HG02588 (cell line): ENCODE measurements at regions not wholly inside any gene's neighbourhood (a gene's known extent, or its start where the extent isn't known, plus 50 kb on each side); places are given as distances from the start of the nearest gene placed in this dataset.
"Not testable (repeated sequence)": the region's sequence is repeated elsewhere in the genome, so short reads cannot be mapped to it uniquely, and the experiment has no call there.

Experiments
- ATAC-seq: cut with Tn5 transposase; IDR thresholded peaks from one replicate; pipeline ENCODE4 v1.9.1; 2021; ENCODE audit warnings: mild to moderate bottlenecking, moderate library complexity; ENCODE audit not compliant: unreplicated experiment

- no peak for ATAC-seq
These were observed 475.2 kb downstream of the SETD4 start for GRCh38 chr21:35585155-35585554.

DNA sequence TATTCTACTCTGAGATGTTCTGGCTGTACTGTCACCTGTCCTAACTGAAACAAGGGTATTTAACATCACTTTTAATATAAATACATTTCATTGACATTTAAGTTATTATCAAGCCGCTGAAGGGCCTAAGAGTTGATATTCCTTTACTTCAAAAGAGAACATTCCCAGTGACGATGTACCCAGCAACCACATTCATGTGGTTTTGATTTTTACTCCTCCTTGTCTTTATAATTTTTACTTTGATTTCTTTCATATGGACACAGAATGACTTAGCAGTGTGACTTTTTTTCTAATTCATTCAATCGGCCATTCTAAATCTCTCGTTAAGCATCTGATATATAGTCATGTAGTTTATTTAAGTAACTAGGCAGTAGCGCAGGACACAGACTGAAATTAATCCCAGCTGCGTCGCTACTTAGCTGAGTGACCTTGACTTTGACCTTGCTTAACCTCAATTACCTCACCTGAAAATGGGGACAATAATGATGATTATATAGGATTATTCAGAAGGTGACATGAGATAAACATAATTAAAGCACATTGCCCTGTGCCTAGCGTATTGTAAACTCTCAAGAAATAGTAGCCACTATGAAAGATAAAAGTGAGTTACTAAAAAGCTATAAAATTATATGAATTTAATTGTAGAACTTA lies 476.6 kb downstream of the SETD4 start:
- no peak for ATAC-seq

GRCh38 chr21:35582731-35583130 lies 477.6 kb downstream of the SETD4 start:
- no peak for ATAC-seq

DNA sequence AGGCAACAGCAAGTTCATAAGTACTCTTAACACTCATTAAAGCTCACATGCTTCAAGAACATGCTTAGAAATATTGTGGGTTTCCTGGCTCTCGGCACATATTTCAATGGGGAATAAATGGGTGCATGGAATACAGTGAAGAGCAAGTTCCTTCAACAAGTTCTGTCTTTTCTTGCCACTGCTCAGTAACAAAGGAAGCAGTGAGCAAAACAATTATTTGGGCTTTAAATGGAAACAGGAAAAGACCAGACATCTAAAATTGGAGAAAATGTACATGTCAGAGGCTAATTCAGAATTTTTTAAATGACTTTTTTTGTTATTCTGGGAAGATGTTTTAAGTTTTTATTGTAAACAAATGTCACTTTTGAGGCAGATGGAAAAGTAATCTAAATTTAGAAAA lies 478.7 kb downstream of the SETD4 start:
- no peak for ATAC-seq

GRCh38 chr21:35579520-35580293 lies 480.6 kb downstream of the SETD4 start:
- no peak for ATAC-seq

GRCh38 chr21:35578831-35579471 lies 481.4 kb downstream of the SETD4 start:
- ATAC-seq = no peak

- ATAC-seq = no peak
These were observed 482.0 kb downstream of the SETD4 start for GRCh38 chr21:35578347-35578782.

- no peak for ATAC-seq
These were observed 484.9 kb downstream of the SETD4 start for GRCh38 chr21:35575280-35575915.

DNA sequence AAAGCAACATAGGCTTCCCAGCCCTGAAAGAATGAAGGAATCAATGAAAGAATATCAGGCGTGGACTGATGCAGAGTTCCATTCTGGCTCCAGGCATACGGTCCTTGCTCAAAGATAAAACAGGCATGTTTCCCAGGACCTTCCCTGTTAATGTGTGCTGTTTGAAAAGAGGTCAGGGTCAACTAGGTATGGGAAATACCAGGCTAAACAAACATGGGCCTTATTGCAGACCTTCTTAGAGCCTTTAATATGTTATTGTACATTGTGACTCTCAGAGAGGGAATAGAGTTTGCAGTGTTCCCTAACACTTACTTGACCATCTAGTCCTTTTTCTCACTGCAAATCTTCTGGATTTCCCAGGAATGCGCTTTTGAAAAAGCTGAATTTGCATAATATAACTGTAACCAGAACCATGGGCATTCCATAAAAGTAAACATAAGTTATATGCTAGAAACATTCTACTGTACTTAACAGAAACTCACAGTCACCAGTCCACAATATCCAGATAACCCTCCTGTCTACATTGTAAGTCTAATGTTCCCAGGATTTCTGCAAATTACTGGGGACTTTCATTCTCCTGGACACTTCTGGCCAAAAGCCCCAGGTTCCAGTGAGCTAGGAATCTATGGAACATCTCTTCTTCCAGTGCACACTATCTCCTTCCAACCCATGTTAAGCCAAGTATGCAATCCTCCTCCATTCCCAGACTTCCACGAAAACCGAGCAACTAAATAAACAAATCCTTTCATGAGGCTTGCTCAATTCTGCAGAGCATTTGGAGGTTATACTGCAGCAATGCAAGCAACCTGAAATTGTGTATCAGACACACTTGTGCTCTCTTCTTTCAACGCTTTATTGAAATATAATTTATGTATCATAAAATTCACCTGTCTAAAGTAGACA lies 486.6 kb downstream of the SETD4 start:
- no peak for ATAC-seq

DNA sequence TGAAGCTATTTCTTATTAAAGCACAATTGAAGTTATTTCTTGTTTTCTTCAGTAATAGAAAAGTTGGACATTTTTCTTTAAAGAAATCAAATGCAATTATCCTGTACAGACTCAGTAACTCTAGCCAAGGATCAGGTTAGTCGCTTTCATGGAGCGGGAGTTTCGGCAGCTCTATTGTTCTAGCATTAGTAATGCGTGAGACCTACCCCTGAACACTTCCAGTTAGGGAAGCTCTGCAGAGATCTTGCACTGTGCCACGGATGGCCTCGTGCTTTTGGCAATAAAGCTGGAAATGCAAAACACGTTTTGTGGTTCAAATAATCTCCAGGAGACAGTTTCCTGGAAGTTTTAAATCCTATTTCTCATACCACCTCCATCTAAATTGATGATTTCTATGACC lies 488.4 kb downstream of the SETD4 start:
- no peak for ATAC-seq

DNA sequence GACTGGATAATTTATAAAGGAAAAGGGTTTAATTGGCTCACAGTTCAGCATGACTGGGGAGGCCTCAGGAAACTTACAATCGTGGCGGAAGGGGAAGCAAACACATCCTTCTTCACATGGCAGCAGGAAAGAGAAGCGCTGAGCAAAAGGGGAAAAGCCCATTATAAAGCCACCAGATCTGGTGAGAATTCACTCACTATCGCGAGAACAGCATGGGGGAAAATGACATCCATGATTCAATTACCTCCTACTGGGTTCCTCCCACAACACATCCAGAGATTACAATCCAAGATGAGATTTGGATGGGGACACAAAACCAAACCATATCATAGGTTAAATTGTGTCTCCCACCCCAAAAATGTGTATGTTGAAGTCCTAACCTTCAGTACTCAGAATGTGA lies 491.7 kb downstream of the SETD4 start:
- no peak for ATAC-seq

DNA sequence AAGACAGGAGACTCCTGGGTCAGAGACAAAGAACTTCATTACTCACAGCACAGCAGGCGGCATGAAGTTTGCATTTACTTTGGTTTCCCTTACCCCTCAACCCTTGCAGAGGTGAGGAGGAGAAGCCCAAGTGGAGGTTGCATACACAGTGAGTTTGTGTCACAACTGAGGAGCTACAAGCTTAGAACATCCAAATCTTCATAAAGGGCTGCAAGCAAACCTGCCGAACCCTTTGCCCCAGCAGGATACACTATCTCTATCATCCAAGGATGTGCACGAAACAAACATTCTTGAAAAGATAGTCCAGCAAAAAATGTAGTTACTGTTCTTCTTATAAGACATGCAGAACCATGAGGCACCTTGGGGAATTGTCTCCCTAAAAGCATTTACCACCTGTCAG lies 493.5 kb downstream of the SETD4 start:
- ATAC-seq = no peak

GRCh38 chr21:35565204-35565611 lies 495.1 kb downstream of the SETD4 start:
- ATAC-seq = no peak

- ATAC-seq = no peak
These were observed 496.4 kb downstream of the SETD4 start for GRCh38 chr21:35563885-35564451.

- ATAC-seq = no peak
These were observed 497.4 kb downstream of the SETD4 start for GRCh38 chr21:35562876-35563275.

GRCh38 chr21:35561116-35561515 lies 499.2 kb downstream of the SETD4 start:
- ATAC-seq = no peak

DNA sequence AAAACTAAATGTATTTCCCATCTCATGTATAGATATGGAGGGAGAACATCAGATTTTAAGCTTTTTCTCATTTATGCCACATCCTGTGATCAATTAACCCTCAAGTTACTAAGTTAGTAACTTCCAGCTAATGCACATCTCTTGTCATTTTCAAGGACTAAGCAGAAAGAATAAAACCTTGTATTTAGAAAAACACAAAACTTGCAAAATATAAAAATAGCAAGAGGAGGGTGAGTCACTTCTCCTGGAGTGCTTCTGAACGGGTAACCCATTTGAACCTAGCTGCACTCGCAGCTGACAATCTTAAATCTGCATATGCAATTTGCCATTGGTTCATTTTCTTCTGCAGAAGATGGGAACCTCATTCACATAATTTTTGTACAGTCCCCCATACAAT lies 500.5 kb downstream of the SETD4 start:
- ATAC-seq = no peak

- ATAC-seq = no peak
These were observed 501.0 kb downstream of the SETD4 start for GRCh38 chr21:35559128-35559828.

GRCh38 chr21:35556536-35556935 lies 503.8 kb downstream of the SETD4 start:
- ATAC-seq = no peak

DNA sequence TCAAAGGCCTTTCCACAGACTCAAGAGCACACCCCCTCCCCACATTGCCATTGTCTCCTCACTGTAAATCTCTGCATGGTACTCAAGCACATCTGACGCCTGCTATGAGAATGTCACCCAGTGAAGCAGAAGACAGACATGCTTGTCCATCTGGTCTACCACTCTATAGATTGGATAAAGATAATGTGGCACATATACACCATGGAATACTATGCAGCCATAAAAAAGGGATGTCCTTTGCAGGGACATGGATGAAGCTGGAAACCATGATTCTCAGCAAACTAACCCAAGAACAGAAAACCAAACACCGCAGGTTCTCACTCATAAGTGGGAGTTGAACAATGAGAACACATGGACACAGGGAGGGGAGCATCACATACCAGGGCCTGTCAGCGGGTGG lies 503.4 kb upstream of the RUNX1 start:
- ATAC-seq = not testable (repeated sequence)
